ENCODE measurements at regions not wholly inside any gene's neighbourhood (a gene's known extent, or its start where the extent isn't known, plus 50 kb on each side); places are given as distances from the start of the nearest gene placed in this dataset.

GRCh38 chr1:221150996-221151395, 271.8 kb downstream of the HLX start:
- no peak for DNase-seq (ENCODE audit: low read depth in 2 of 2, low spot score in 1 of 2)

GRCh38 chr1:221154932-221155331, 275.7 kb downstream of the HLX start:
- no peak for DNase-seq (ENCODE audit: low read depth in 2 of 2, low spot score in 1 of 2)

GRCh38 chr1:221157026-221157761, 278.0 kb downstream of the HLX start:
- DNase-seq (ENCODE audit: low read depth in 2 of 2, low spot score in 1 of 2) = no peak

- DNase-seq (ENCODE audit: low read depth in 2 of 2, low spot score in 1 of 2) = no peak
Observed at GRCh38 chr1:221159608-221160007, 280.4 kb downstream of the HLX start.

- DNase-seq (ENCODE audit: low read depth in 2 of 2, low spot score in 1 of 2) = no peak
Observed at GRCh38 chr1:221161571-221162041, 282.4 kb downstream of the HLX start.

GRCh38 chr1:221162352-221162751, 283.1 kb downstream of the HLX start:
- no peak for DNase-seq (ENCODE audit: low read depth in 2 of 2, low spot score in 1 of 2)

- DNase-seq (ENCODE audit: low read depth in 2 of 2, low spot score in 1 of 2) = no peak
Observed at GRCh38 chr1:221162939-221163338, 283.7 kb downstream of the HLX start.

- DNase-seq (ENCODE audit: low read depth in 2 of 2, low spot score in 1 of 2) = no peak
Observed at GRCh38 chr1:221164029-221164428, 284.8 kb downstream of the HLX start.

- DNase-seq (ENCODE audit: low read depth in 2 of 2, low spot score in 1 of 2) = no peak
Observed at GRCh38 chr1:221164951-221165838, 286.0 kb downstream of the HLX start.

- no peak for DNase-seq (ENCODE audit: low read depth in 2 of 2, low spot score in 1 of 2)
Observed at GRCh38 chr1:221165839-221166500, 286.7 kb downstream of the HLX start.

- no peak for DNase-seq (ENCODE audit: low read depth in 2 of 2, low spot score in 1 of 2)
Observed at GRCh38 chr1:221166559-221167318, 287.5 kb downstream of the HLX start.

- no peak for DNase-seq (ENCODE audit: low read depth in 2 of 2, low spot score in 1 of 2)
Observed at GRCh38 chr1:221169447-221169889, 290.2 kb downstream of the HLX start.

GRCh38 chr1:221170171-221170570, 290.9 kb downstream of the HLX start:
- no peak for DNase-seq (ENCODE audit: low read depth in 2 of 2, low spot score in 1 of 2)

GRCh38 chr1:221171768-221172167, 292.5 kb downstream of the HLX start:
- no peak for DNase-seq (ENCODE audit: low read depth in 2 of 2, low spot score in 1 of 2)

- no peak for DNase-seq (ENCODE audit: low read depth in 2 of 2, low spot score in 1 of 2)
Observed at GRCh38 chr1:221172841-221173240, 293.6 kb downstream of the HLX start.

- DNase-seq (ENCODE audit: low read depth in 2 of 2, low spot score in 1 of 2) = no peak
Observed at GRCh38 chr1:221174330-221174993, 295.2 kb downstream of the HLX start.

- DNase-seq (ENCODE audit: low read depth in 2 of 2, low spot score in 1 of 2) = no peak
Observed at GRCh38 chr1:221175249-221175648, 296.0 kb downstream of the HLX start.

GRCh38 chr1:221180704-221181368, 301.6 kb downstream of the HLX start:
- no peak for DNase-seq (ENCODE audit: low read depth in 2 of 2, low spot score in 1 of 2)

GRCh38 chr1:221182791-221183533, 303.7 kb downstream of the HLX start:
- DNase-seq (ENCODE audit: low read depth in 2 of 2, low spot score in 1 of 2) = no peak
